ENCODE measurements at regions not wholly inside any gene's neighbourhood (a gene's known extent, or its start where the extent isn't known, plus 50 kb on each side); places are given as distances from the start of the nearest gene placed in this dataset.

- TF ChIP-seq CTCF (IDR thresholded peaks at IDR 0.05) (no peak), ZFX (IDR thresholded peaks at IDR 0.05; ENCODE audit: borderline replicate concordance) (no peak)
These were observed 288.5 kb downstream of the FBXW7 start for GRCh38 chr4:152247271-152247975.

Data from 22Rv1 (cell line).